A673 (cell line): ENCODE measurements at regions not wholly inside any gene's neighbourhood (a gene's known extent, or its start where the extent isn't known, plus 50 kb on each side); places are given as distances from the start of the nearest gene placed in this dataset.

Experiments
- BruUV-seq: library from RNA; stranded (reverse); fragments of 400-500 nt; replicated peaks from 2 replicates; lab custom pipeline; 2021; lab: Mats Ljungman, UMichigan
- CTCF ChIA-PET: fragments of 300-600 bp; sonication (Branson Sonifier 250); formaldehyde crosslinking; loops from one replicate; lab custom pipeline; 2022; ENCODE audit warnings: antibody characterized with exemption; lab: Charles Lee
- POLR2A ChIA-PET: fragments of 300-600 bp; sonication (Branson Sonifier 250); formaldehyde crosslinking; loops from one replicate; lab custom pipeline; 2022; ENCODE audit warnings: antibody characterized with exemption; ENCODE audit not compliant: low non-redundant PET; lab: Charles Lee
- DNase-seq: peaks from one replicate; pipeline ENCODE4 v3.0.0-alpha.2; 2015; ENCODE audit warnings: low spot score
- H3K27ac ChIP-seq: fragments of 200-600 bp; sonication (generic); 2 replicates; pipeline ENCODE4 v1.5.1; 2016; ENCODE audit warnings: mixed run types, low read depth, mild to moderate bottlenecking, mixed read lengths, antibody characterized with exemption, low read length; ENCODE audit not compliant: poor library complexity, severe bottlenecking
- H3K27me3 ChIP-seq: fragments of 200-600 bp; sonication (generic); replicated peaks from 2 replicates; pipeline ENCODE4 v1.6.1; 2017; ENCODE audit warnings: mixed run types, low read depth, mild to moderate bottlenecking, mixed read lengths, antibody characterized with exemption, low read length; ENCODE audit not compliant: insufficient read depth, poor library complexity
- H3K36me3 ChIP-seq: fragments of 200-600 bp; sonication (generic); 2 replicates; pipeline ENCODE4 v1.6.1; 2016; ENCODE audit warnings: mixed run types, mild to moderate bottlenecking, mixed read lengths, antibody characterized with exemption, low read length; ENCODE audit not compliant: insufficient read depth, poor library complexity, severe bottlenecking
- H3K4me1 ChIP-seq: fragments of 200-600 bp; sonication (generic); 2 replicates; pipeline ENCODE4 v1.6.1; 2017; ENCODE audit warnings: mixed run types, mild to moderate bottlenecking, mixed read lengths, antibody characterized with exemption, low read length; ENCODE audit not compliant: insufficient read depth, poor library complexity, severe bottlenecking
- H3K4me3 ChIP-seq: fragments of 200-600 bp; sonication (generic); 2 replicates; pipeline ENCODE4 v1.5.1; 2016; ENCODE audit warnings: low read depth, mixed run types, mild to moderate bottlenecking, mixed read lengths, low read length; ENCODE audit not compliant: poor library complexity, severe bottlenecking
- H3K9me3 ChIP-seq: fragments of 200-600 bp; sonication (generic); 2 replicates; pipeline ENCODE4 v1.6.1; 2016; ENCODE audit warnings: mixed run types, low read depth, mild to moderate bottlenecking, mixed read lengths, antibody characterized with exemption, low read length; ENCODE audit not compliant: poor library complexity, severe bottlenecking
- EZH2 ChIP-seq: fragments of 200-600 bp; sonication (generic); IDR thresholded peaks from 2 replicates; pipeline ENCODE4 v1.6.1; 2017; ENCODE audit warnings: borderline replicate concordance, low read depth, mild to moderate bottlenecking, mixed read lengths, antibody characterized with exemption, low read length; ENCODE audit not compliant: poor library complexity, severe bottlenecking
- intact Hi-C: fragments of 100-400 bp; cut with micrococcal nuclease; formaldehyde crosslinking; loops from one replicate; pipeline ENCODE4 v1.10.0; 2022; ENCODE audit not compliant: unreplicated experiment
- TF ChIP-seq, protein P1 (sequence below): fragments of 300-800, 200-600 bp; sonication (generic); conservative IDR thresholded peaks from 2 replicates; pipeline ENCODE4 v1.5.1; 2017; ENCODE audit warnings: low read depth, mild to moderate bottlenecking, antibody characterized with exemption, low read length, moderate library complexity, mixed read lengths

DNA sequence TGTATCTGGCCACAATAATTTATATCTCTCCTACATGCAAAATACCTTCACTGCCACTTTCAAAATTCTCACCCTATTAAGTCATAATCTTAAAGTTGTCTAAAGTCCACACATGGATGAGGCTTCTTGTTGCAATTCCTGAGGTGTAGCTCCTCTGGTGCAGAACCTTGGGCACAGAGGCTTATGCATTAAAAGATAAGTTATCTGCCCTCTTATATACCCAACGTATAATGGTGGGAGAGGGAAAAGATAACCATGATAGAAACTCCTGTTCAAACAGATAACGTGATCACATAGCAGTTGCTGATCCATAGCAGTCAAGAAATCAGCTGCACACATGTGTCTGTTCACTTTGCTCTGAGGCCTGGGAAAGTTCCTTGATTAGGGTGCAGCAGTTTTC lies 1767.0 kb downstream of the MAT2B start:
- POLR2A ChIA-PET, result no interaction called here
- DNase-seq, result no peak
- H3K4me1 ChIP-seq, result no peaks in the 10 kb centered on the region
- H3K27ac ChIP-seq, result no peak overlapping the region
- H3K36me3 ChIP-seq, result no peaks in the 10 kb centered on the region
- H3K27me3 ChIP-seq, result no peaks in the 10 kb centered on the region
- intact Hi-C loops, result no loop called here
- H3K4me3 ChIP-seq, result no peak overlapping the region
- H3K9me3 ChIP-seq, result no peaks in the 10 kb centered on the region
- no peak for TF ChIP-seq EZH2
- TF ChIP-seq, protein P1, sequence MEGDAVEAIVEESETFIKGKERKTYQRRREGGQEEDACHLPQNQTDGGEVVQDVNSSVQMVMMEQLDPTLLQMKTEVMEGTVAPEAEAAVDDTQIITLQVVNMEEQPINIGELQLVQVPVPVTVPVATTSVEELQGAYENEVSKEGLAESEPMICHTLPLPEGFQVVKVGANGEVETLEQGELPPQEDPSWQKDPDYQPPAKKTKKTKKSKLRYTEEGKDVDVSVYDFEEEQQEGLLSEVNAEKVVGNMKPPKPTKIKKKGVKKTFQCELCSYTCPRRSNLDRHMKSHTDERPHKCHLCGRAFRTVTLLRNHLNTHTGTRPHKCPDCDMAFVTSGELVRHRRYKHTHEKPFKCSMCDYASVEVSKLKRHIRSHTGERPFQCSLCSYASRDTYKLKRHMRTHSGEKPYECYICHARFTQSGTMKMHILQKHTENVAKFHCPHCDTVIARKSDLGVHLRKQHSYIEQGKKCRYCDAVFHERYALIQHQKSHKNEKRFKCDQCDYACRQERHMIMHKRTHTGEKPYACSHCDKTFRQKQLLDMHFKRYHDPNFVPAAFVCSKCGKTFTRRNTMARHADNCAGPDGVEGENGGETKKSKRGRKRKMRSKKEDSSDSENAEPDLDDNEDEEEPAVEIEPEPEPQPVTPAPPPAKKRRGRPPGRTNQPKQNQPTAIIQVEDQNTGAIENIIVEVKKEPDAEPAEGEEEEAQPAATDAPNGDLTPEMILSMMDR, result no peak
- no TSS peak for BruUV-seq
- CTCF ChIA-PET, result no interaction called here

DNA sequence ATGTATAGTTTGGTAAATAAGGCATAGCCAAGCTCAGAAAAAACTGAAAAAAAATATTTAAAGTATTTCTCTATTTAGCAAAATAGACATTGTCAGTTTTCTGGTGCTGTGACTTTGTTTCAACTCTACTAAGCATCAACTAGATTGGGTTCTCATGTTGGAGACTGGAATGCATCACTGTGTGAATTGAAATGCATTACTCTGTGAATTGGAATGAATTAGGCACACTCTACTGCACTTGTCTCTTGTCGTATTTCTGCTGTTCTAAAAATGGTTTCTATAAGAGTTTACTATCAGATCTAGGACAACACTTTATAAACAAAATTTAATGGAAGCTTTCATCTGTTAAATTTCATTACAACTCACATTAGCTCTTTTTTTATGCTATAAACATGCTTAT lies 1772.2 kb downstream of the MAT2B start:
- ChIA-PET CTCF (no interaction called here), POLR2A (no interaction called here)
- no peak overlapping the region for H3K27ac ChIP-seq
- H3K4me3 ChIP-seq, result no peak overlapping the region
- intact Hi-C loops, result no loop called here
- no peaks in the 10 kb centered on the region for H3K27me3 ChIP-seq
- no peaks in the 10 kb centered on the region for H3K4me1 ChIP-seq
- no TSS peak for BruUV-seq
- no peaks in the 10 kb centered on the region for H3K9me3 ChIP-seq
- TF ChIP-seq, protein P1, result no peak
- no peak for TF ChIP-seq EZH2
- no peaks in the 10 kb centered on the region for H3K36me3 ChIP-seq
- no peak for DNase-seq

DNA sequence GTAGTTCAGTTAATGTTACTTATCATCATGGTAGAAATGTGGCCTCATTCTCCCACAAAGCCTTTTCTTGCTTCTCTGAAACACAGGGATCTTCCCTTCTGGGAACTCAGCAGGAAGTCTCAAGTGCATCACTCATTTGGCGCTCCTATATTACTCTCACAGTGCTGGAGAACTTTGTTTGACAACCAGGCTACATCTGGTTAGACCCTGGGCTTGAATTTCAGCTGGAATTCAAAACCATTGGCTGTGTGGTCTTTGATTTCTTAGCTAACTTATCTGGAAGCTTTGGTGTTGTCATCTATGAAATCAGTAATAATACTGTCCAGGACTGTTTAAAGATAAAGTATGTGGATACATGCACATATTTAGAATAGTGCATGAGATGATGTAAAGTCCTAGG lies 1777.1 kb downstream of the MAT2B start:
- intact Hi-C loops, result no loop called here
- no peaks in the 10 kb centered on the region for H3K4me1 ChIP-seq
- H3K4me3 ChIP-seq, result no peak overlapping the region
- POLR2A ChIA-PET, result no interaction called here
- H3K9me3 ChIP-seq, result no peaks in the 10 kb centered on the region
- TF ChIP-seq EZH2, result no peak
- TF ChIP-seq, protein P1, result no peak
- H3K36me3 ChIP-seq, result no peaks in the 10 kb centered on the region
- no TSS peak for BruUV-seq
- no peak for DNase-seq
- no peaks in the 10 kb centered on the region for H3K27me3 ChIP-seq
- H3K27ac ChIP-seq, result no peak overlapping the region
- CTCF ChIA-PET, result no interaction called here
